GM21381 (cell line): ENCODE measurements at regions not wholly inside any gene's neighbourhood (a gene's known extent, or its start where the extent isn't known, plus 50 kb on each side); places are given as distances from the start of the nearest gene placed in this dataset.

Experiments
- ATAC-seq: cut with Tn5 transposase; IDR thresholded peaks from one replicate; pipeline ENCODE4 v1.9.1; 2021; ENCODE audit warnings: mild to moderate bottlenecking, moderate library complexity; ENCODE audit not compliant: unreplicated experiment

DNA sequence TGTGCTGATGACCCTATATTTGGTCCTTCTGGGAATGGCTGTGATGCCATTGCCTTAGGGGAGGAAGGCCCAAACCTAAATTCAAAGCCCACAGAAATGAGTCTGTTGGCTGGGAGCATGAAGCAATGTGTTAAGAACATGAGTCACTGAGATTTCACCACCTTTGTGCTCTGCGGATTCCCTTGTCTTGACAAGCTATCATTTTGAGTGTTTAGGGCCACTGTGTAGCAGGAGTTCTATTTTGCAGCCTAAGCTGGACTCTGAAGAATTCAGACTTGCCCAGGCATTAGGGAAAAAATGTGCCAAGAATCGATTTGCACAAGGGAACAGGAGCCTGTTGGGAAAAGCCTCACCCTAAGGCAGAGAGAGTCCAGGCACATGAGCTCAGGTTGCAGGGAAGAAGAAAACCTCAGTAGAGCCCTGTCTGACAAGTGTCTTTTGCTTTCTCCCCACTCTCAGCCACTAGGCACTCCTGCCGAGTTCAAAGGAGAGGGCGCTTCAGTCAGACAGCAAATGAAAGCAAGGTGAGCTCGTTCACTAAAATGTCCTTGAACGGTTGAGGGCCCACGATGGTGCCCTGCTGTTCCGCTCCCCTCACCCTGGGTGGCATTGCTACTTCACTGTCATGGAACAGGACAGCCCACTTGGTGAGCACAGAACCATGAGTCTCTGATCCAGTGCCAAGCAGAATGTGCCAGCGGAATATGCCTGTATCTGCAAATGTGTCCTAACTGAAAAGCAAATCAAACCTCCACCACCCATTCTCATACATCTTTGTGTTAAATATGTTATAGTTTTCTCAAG lies 93.6 kb downstream of the PRLHR start:
- no peak for ATAC-seq

GRCh38 chr10:118501171-118501570 lies 94.3 kb downstream of the PRLHR start:
- ATAC-seq = no peak

- ATAC-seq = no peak
Observed at GRCh38 chr10:118500477-118501104, 94.9 kb downstream of the PRLHR start.

DNA sequence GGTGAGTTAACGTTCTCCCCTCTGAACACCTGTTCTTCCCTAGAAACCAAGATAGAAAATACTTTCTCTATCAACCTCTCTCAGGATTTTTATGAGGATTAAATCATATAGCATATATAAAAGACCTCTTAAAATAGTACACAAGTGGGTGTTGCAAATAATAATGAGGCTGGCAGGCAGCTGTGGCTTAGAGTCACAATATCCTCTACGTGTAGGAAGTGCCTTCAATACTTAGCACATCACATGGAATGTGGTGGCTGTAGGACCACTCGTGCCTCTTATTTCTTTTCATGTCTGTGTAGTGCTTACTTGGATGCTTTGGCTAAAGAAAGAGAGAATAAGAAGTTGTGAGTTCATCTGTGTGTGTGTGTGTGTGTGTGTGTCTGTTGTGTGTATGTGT lies 96.3 kb downstream of the PRLHR start:
- no peak for ATAC-seq

GRCh38 chr10:118498623-118499022 lies 96.8 kb downstream of the PRLHR start:
- no peak for ATAC-seq

- ATAC-seq = no peak
Observed at GRCh38 chr10:118497227-118497626, 98.2 kb downstream of the PRLHR start.

- ATAC-seq = no peak
Observed at GRCh38 chr10:118496525-118496924, 98.9 kb downstream of the PRLHR start.

DNA sequence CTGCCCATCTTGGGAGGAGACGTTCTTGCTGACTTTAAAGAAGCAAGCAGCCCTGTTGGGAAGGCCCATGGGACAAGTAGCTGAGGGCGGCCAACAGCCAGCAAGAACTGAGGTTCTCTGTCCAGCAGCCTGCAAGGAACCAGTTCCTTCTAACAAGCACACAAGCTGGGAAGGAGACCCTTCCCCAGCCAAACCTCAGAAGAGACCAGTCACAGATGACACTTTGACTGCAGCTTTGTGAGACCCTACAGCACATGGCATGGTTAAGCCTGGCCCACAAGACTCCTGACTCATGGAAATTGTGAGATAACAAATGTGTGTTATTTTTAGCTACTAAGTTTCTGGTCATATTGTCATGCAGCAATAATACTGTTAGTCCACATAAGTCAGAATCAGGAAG lies 99.9 kb downstream of the PRLHR start:
- no peak for ATAC-seq

DNA sequence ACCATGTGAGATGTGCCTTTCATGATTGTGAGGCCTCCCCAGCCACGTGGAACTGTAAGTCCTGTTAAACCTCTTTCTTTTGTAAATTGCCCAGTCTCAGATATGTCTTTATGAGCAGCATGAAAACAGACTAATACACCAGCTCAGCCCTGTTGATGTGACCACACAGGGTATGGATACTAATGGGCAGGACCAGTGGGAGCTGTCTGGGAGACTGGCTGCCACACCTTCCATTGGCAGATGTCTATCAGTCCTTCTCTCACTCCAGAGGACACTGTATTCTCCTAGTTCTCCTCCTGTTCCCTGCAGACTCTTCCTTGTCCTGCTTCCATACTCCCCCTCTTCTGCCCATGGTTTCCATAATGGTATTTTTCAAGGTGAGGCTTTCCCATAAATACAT lies 104.4 kb downstream of the PRLHR start:
- no peak for ATAC-seq

- no peak for ATAC-seq
Observed at GRCh38 chr10:118488710-118489497, 106.5 kb downstream of the PRLHR start.

GRCh38 chr10:118485641-118486040 lies 109.8 kb downstream of the PRLHR start:
- ATAC-seq = no peak

DNA sequence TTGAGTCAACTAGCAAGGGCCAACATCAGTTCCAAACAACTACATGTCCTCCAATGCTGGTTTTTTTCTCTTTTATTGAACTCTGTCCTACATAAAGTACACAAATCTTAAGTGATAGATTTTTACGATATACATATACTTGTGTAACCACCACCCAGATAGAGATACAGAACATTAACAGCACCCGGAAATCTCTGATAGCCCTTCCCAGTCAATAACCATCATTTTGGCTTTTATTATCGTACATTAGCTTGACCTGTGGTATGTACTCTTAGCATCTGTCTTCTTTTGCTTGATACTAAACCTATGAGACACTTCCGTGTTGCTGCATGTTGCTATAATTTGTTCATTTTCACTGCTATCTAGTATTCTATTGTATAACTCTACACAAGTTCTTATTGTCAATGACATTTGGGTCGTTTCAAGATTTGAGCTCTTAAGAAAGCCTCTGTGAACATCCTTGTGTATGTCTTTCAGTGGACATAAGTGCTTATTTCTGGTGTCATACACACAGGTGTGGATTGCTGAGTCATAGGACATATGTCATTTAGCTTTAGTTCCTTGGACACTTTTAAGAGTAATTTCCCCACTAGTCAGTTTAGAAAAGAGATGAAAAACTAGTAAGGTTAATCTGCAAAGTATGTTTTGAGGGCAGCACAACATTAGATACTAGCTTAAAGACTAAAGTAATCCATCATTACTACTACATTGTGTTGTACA lies 111.1 kb downstream of the PRLHR start:
- no peak for ATAC-seq

- no peak for ATAC-seq
Observed at GRCh38 chr10:118483496-118483895, 112.0 kb downstream of the PRLHR start.

- no peak for ATAC-seq
Observed at GRCh38 chr10:118482393-118483331, 112.8 kb downstream of the PRLHR start.

GRCh38 chr10:118481871-118482270 lies 113.6 kb downstream of the PRLHR start:
- no peak for ATAC-seq

DNA sequence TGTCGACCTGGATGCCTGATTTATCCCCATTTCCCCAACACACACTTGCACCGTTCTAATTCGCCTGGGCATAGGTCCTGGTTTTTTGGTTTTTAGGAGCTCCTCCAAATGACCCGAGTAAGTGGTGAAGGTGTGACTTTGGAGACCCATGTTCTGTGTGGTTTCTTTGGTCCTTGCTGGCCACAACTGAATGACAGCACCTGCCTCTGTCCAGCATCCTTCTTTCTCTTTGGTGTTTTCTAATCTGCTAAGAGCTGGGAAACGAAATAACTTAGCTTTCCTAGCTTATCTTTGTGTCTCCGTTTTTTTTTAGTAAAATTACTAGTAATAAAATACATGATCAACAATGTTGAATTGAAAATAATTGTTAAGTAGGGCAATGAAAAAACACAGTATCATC lies 120.2 kb downstream of the PRLHR start:
- no peak for ATAC-seq

DNA sequence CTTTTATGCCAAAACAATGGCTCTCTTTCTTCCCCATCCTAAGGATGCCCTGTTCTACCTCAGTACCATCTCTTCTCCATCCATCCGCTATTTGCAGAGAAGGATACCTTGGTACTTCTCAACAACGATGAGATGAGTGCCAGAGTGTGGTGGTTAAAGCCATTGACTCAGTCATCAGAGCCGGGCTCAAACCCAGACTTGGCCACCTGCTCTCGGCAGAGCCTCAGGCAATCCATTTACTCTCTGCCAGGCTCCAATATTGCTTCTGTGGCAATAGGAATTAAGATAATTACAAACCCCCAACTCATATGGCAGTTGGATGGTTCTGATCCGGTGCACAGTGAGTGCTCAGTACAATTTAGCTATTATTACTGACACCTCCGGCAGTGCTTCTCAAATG lies 121.3 kb downstream of the PRLHR start:
- no peak for ATAC-seq

GRCh38 chr10:118473305-118473960 lies 122.0 kb downstream of the PRLHR start:
- no peak for ATAC-seq
